ENCODE measurements at regions not wholly inside any gene's neighbourhood (a gene's known extent, or its start where the extent isn't known, plus 50 kb on each side); places are given as distances from the start of the nearest gene placed in this dataset.
"Not testable (repeated sequence)": the region's sequence is repeated elsewhere in the genome, so short reads cannot be mapped to it uniquely, and the experiment has no call there.

DNA sequence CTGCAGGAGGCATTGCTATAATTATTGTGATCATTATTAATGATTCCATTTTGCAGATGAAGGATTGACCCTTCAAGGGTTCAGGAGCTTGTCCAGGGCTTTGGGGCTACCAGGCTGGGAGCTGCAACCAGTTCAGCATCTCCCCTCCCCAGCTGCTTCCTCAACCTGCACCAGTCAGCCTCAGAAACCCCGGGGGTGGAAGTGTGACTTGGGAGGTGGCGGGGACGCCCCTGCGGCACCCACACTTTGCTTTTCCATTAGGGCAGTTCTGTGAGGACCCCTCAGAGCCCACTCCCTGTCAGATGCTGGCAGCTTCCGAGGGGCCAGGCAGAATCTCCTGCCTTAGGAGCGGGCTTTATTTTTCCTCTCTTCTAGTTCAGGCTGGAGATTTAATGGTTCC is 85.6 kb downstream of the OLFM1 start:
- DNase-seq (ENCODE audit: low read depth in 2 of 2) = no peak

- no peak for DNase-seq (ENCODE audit: low read depth in 2 of 2)
Observed at GRCh38 chr9:135174248-135174647, 86.8 kb downstream of the OLFM1 start.

- no peak for DNase-seq (ENCODE audit: low read depth in 2 of 2)
Observed at GRCh38 chr9:135174981-135175380, 87.5 kb downstream of the OLFM1 start.

DNA sequence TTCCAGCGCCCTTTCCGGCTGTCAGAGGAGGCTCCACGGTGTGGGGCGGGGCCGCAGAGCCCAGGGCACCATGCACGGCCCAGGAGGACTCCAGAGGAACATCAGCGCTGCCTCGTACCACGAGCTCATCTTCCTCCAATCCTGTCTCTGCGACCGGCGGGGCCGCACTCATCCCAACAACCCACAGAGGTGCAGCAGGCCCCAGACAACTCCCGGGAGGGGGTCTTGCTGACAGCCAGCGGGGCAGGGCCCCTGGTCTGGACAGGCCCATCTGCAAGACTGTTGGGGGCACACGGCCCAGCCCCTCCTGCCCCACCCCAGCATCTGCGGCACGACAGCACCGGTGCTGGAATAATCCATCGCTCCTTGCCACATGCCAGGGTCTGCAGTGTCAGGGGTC is 88.8 kb downstream of the OLFM1 start:
- DNase-seq (ENCODE audit: low read depth in 2 of 2) = no peak

DNA sequence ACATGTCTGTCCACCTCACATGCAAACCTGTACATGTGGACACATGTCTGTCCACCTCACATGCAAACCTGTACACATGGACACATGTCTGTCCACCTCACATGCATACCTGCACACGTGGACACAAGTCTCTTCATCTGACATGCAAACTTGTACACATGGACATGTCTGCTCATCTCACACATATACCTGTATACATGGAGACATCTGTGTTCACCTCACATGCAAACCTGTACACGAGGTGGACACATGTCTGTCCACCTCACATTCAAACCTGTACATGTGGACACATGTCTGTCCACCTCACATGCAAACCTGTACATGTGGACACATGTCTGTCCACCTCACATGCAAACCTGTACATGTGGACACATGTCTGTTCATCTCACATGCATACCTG is 90.1 kb downstream of the OLFM1 start:
- DNase-seq (ENCODE audit: low read depth in 2 of 2) = not testable (repeated sequence)

DNA sequence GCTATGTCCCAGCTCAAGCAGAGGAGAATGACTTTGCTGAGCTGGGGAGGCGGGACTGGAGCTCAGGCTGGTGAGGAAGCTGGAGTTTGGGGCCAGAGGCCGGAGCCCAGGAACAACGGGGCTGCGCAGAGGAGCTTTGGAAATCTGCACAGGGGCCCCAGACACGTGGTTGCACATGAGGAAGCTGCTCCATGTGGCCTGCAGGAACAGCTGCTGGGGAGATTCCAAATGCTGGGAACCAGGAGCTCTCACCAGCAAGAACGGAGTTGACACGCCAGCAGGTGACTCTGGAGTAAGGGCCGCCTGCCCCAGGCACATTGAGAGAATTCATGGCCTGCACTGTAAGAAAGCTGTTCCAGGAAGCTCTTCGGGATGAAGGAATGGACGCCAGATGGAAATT is 91.0 kb downstream of the OLFM1 start:
- DNase-seq (ENCODE audit: low read depth in 2 of 2) = no peak

GRCh38 chr9:135179041-135179440 is 91.6 kb downstream of the OLFM1 start:
- no peak for DNase-seq (ENCODE audit: low read depth in 2 of 2)

GRCh38 chr9:135179976-135180375 is 92.5 kb downstream of the OLFM1 start:
- DNase-seq (ENCODE audit: low read depth in 2 of 2) = no peak

GRCh38 chr9:135180586-135180985 is 93.1 kb downstream of the OLFM1 start:
- no peak for DNase-seq (ENCODE audit: low read depth in 2 of 2)

GRCh38 chr9:135181336-135181735 is 93.9 kb downstream of the OLFM1 start:
- DNase-seq (ENCODE audit: low read depth in 2 of 2) = no peak

GRCh38 chr9:135181841-135182240 is 94.4 kb downstream of the OLFM1 start:
- not testable (repeated sequence) for DNase-seq (ENCODE audit: low read depth in 2 of 2)

- no peak for DNase-seq (ENCODE audit: low read depth in 2 of 2)
Observed at GRCh38 chr9:135183069-135183468, 95.6 kb downstream of the OLFM1 start.

DNA sequence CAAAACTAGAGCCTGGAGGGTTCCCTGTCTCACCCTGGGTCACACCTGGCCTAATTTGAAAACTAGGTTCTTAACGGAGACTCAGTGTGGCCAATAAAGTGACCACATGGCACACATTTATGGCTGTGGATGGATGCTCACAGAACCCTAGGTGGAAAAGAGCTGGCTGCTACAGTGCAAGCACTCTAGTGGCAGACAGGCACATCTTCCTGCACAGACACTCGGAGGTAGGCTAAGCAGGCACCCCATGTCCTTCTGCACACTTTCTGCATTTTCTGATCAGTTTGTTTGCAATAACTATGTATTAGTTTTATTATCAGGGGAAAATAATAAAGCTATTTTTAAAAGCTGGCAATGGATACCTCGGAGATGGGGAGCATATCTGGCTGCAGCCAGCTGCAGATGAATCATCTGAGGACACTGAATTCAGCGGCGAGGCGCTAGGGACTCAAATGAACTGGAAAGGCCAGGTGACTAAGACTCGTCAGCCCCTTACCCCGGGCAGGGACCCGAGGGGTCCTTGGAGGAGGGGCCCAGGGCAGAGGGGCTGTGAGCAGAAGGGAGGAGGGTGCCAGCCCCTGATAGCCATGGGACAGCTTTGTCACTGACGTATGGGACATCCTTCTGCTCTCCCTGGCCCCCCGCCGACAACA is 96.2 kb downstream of the OLFM1 start:
- DNase-seq (ENCODE audit: low read depth in 2 of 2) = no peak

DNA sequence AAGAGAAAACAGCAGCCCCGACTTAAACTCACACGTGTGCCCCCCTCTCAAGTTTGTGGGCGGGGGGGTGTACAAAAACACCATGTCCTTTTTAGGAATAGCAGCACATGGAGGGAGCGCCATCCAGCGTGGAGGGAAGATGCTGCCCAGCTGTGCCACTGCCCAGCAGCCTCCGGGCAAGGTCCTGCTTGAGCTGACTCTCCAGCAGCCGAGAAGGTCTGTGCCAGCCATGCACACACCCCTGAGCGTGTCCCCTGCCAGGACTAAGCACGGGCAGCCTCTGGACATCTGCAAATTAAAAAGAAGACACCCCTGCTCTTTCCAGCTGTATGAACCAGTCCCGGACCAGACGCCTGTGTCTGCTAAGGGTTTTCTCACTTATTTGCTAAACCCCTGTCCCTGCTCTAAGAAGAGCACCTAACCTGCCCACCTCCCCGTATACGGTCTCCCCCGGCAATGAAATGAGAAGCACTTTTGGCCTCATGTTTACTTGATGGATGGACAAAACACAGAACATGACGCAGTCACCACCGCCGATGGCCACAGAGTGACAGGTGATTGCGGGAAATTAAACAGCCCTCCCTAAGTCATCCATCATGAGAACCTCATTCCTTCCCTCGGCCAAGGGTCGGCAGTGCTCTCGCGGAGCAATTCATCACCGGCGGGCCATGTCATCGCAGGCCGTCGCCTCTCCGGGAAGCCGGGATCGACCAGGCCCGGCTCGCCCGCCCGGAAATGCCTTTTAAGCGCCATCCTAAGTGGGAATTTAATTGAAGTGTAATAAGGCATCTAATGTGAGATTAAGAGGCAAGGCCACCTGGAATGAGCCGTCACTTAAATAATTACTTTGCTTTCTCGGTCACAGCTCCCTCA is 96.9 kb downstream of the OLFM1 start:
- DNase-seq (ENCODE audit: low read depth in 2 of 2) = no peak

GRCh38 chr9:135185060-135185459 is 97.6 kb downstream of the OLFM1 start:
- DNase-seq (ENCODE audit: low read depth in 2 of 2) = no peak

DNA sequence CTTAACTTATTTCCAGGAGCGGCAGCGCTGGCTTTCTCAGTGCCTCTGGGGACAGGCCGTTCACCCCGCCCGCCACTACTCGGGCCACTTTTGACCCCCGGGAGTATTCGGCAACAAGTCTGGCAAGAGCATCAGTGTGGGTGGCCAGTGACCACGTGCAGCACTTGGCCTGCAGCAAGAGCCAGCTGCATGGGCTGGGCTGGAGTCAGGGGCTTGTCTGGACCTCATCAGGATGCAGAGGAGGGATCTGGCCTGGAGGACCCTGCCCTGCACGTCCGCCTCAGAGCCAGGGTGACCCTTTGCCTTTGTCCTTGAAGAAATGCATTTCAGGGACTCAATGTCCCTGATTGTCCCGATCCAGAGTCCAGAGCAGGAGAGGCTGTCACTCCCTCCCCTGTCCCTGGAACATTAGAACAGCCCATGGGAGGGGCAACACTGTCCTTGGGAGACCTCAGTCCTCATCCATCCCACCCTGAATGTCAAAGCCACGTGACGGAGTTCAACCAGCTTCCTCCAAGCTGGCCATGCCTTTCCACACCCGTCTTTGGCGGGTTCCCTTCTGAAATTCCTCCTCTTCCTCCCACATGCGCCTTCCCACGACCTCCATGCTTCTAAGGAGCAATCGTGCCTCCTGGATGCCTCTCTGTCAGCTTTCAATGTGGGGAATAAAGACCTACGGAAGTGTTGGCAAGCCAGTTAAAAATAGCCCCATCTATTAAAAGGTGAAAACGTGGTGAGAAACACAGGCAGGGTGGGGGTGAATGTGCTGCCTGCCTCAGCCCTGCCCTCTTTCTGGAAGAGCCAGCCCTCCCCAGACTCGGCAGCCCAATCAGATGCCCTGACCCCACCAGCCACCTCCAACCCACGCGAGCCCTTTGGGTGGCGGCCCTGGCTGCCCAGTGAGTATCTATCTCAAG is 99.0 kb downstream of the OLFM1 start:
- DNase-seq (ENCODE audit: low read depth in 2 of 2) = no peak

GRCh38 chr9:135187365-135187764 is 99.9 kb downstream of the OLFM1 start:
- no peak for DNase-seq (ENCODE audit: low read depth in 2 of 2)

DNA sequence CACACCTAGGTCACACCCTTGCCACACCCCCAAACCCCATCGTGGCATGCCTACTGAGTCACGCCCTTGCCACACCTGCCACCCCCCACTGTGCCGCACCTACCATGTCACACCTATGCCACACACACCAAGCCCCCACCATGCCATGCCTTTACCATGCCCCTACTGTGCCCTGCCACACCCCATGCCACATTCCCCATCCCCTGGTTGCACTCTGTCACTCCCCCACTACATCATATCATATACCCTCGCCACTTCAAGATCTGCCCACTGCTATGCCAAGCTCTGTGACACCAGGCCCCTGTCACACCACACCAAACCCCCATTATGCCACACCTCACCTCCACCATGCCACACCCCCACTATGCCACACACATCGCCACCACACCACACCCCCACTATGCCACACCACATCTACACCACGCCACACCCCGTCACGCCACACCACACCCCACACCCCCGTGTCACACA is 101.2 kb downstream of the OLFM1 start:
- DNase-seq (ENCODE audit: low read depth in 2 of 2) = no peak

GRCh38 chr9:135189497-135189896 is 102.0 kb downstream of the OLFM1 start:
- no peak for DNase-seq (ENCODE audit: low read depth in 2 of 2)

- DNase-seq (ENCODE audit: low read depth in 2 of 2) = no peak
Observed at GRCh38 chr9:135190789-135191577, 103.5 kb downstream of the OLFM1 start.

DNA sequence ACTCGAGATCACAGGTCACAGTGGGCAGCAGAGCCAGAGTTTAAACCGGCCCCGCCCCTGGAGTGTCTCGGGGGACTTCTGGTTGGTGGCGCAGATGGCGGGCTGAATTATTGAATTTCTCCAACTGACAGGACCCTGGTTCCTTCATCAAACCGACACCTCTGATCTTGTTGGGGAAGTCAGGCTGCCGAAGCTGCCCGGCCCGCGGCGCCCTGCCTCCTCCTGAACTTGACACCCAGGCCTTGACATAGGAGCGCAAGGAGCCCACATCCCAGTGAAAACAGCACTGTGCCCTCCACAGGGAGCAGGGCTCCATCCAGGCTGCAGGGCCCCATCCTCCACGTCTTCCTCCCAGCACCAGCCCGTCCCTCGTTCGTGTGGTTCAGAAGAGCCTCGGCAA is 105.2 kb downstream of the OLFM1 start:
- DNase-seq (ENCODE audit: low read depth in 2 of 2) = no peak
